Esophagus squamous epithelium (tissue), 5 donors: ENCODE measurements at regions not wholly inside any gene's neighbourhood (a gene's known extent, or its start where the extent isn't known, plus 50 kb on each side); places are given as distances from the start of the nearest gene placed in this dataset.

Source experiments
- DNase-seq: peaks from one replicate; lab custom pipeline; 2025; lab: John Stamatoyannopoulos, UW
- H3K27ac ChIP-seq, 4 donors: fragments of 200-600 bp; sonication (generic); one replicate each; pipeline ENCODE4 v1.5.1; 2016 to 2019; ENCODE audit warnings: mild to moderate bottlenecking in 1 of 4
- H3K27me3 ChIP-seq, 4 donors: fragments of 200-600 bp; sonication (generic); 1 replicate in 3 of 4; 2 replicates in 1 of 4; pipeline versions ENCODE4 v1.5.1 to v1.6.0; 2017 to 2021; ENCODE audit warnings: antibody characterized with exemption in 1 of 4
- H3K36me3 ChIP-seq, 3 donors: fragments of 200-600 bp; sonication (generic); one replicate each; pipeline ENCODE4 v1.5.1; 2016 to 2019
- H3K4me1 ChIP-seq, 3 donors: fragments of 200-600 bp; sonication (generic); one replicate each; pipeline ENCODE4 v1.5.1; 2017 to 2019
- H3K4me3 ChIP-seq, 4 donors: fragments of 200-600 bp; sonication (generic); 1 replicate in 3 of 4; 2 replicates in 1 of 4; pipeline ENCODE4 v1.5.1; 2016 to 2019; ENCODE audit warnings: mild to moderate bottlenecking in 2 of 4, moderate library complexity in 1 of 4
- H3K9me3 ChIP-seq, 3 donors: fragments of 200-600 bp; sonication (generic); one replicate each; pipeline ENCODE4 v1.5.1; 2016 to 2019
- CTCF ChIP-seq, 6 experiments: fragments of 450-650 bp in 4 of 6; fragments of 200-600 bp in 2 of 6; sonication (generic) in 2 of 6; IDR thresholded peaks; one replicate each; pipeline ENCODE4 v1.5.1; 2016 to 2019; ENCODE audit warnings: antibody characterized with exemption in 6 of 6, mild to moderate bottlenecking in 4 of 6, moderate library complexity in 4 of 6
- POLR2A ChIP-seq, 4 donors: fragments of 450-650 bp; IDR thresholded peaks; one replicate each; pipeline ENCODE4 v1.6.1; 2017; ENCODE audit warnings: antibody characterized with exemption in 4 of 4, mild to moderate bottlenecking in 4 of 4, moderate library complexity in 3 of 4
- WGBS, 2 donors: methylation state at CpG; one replicate each; pipeline ENCODE4 v1.1.5; 2018; 5-methylcytosine and 5-hydroxymethylcytosine counted together
- intact Hi-C: fragments of 100-400 bp; cut with DNase I; formaldehyde crosslinking; loops from one replicate; pipeline ENCODE4 v1.15.0; 2022
- donor health status: DM: yes; HTN: yes; CAD: no.

- no peaks in the 10 kb centered on the region for H3K4me1 ChIP-seq
- intact Hi-C loops = no loop called here
These were observed 159.6 kb upstream of the IGFBP3 start for GRCh38 chr7:46080595-46081159.

GRCh38 chr7:46079421-46079820 is 158.3 kb upstream of the IGFBP3 start:
- no peaks in the 10 kb centered on the region for H3K9me3 ChIP-seq
- no peak overlapping the region for H3K27ac ChIP-seq
- no peaks in the 10 kb centered on the region for H3K4me1 ChIP-seq
- H3K36me3 ChIP-seq = no peaks in the 10 kb centered on the region
- no peaks in the 10 kb centered on the region for H3K27me3 ChIP-seq
- intact Hi-C loops = no loop called here
- H3K4me3 ChIP-seq = no peak overlapping the region
- 72 to 77% methylated on average over 2 of the region's 2 CpGs for WGBS, 2 donors
- DNase-seq = no peak
- TF ChIP-seq POLR2A (IDR thresholded peaks at IDR 0.05) (no peak), CTCF (IDR thresholded peaks at IDR 0.05) (no peak)

More at GRCh38 chr7:46080595-46081159, 159.6 kb upstream of the IGFBP3 start:
- TF ChIP-seq POLR2A (IDR thresholded peaks at IDR 0.05) = no peak
- no peak for TF ChIP-seq CTCF (IDR thresholded peaks at IDR 0.05)
- no peak overlapping the region for H3K4me3 ChIP-seq
- no peak for DNase-seq
- WGBS, 2 donors = 47 to 67% methylated on average over 4 of the region's 4 CpGs
- no peaks in the 10 kb centered on the region for H3K36me3 ChIP-seq
- H3K27me3 ChIP-seq = no peaks in the 10 kb centered on the region
- no peaks in the 10 kb centered on the region for H3K9me3 ChIP-seq
- H3K27ac ChIP-seq = no peak overlapping the region

GRCh38 chr7:46076527-46076926 is 155.5 kb upstream of the IGFBP3 start:
- Histone ChIP-seq H3K4me3 (no peak overlapping the region), H3K36me3 (no peaks in the 10 kb centered on the region), H3K9me3 (no peaks in the 10 kb centered on the region), H3K27ac (no peak overlapping the region), H3K27me3 (no peaks in the 10 kb centered on the region), H3K4me1 (no peaks in the 10 kb centered on the region)
- no peak for DNase-seq
- TF ChIP-seq POLR2A (IDR thresholded peaks at IDR 0.05) = no peak
- no peak for TF ChIP-seq CTCF (IDR thresholded peaks at IDR 0.05)
- 17 to 27% methylated on average over 1 of the region's 1 CpG for WGBS, 2 donors
- intact Hi-C loops = no loop called here

- Histone ChIP-seq H3K27me3 (no peaks in the 10 kb centered on the region), H3K27ac (no peak overlapping the region), H3K4me3 (no peak overlapping the region), H3K36me3 (no peaks in the 10 kb centered on the region), H3K9me3 (no peaks in the 10 kb centered on the region), H3K4me1 (no peaks in the 10 kb centered on the region)
- TF ChIP-seq POLR2A (IDR thresholded peaks at IDR 0.05) (no peak), CTCF (IDR thresholded peaks at IDR 0.05) (no peak)
- intact Hi-C loops = no loop called here
- no peak for DNase-seq
These were observed 151.7 kb upstream of the IGFBP3 start for GRCh38 chr7:46072722-46073121.

- intact Hi-C loops = no loop called here
- no peaks in the 10 kb centered on the region for H3K36me3 ChIP-seq
- WGBS, 2 donors = 25 to 71% methylated on average over 1 of the region's 1 CpG
- H3K27me3 ChIP-seq = no peaks in the 10 kb centered on the region
- DNase-seq = no peak
- H3K4me1 ChIP-seq = no peaks in the 10 kb centered on the region
- no peak overlapping the region for H3K27ac ChIP-seq
- TF ChIP-seq POLR2A (IDR thresholded peaks at IDR 0.05) (no peak), CTCF (IDR thresholded peaks at IDR 0.05) (no peak)
- H3K9me3 ChIP-seq = no peaks in the 10 kb centered on the region
- H3K4me3 ChIP-seq = no peak overlapping the region
These were observed 150.5 kb upstream of the IGFBP3 start for GRCh38 chr7:46071601-46072000.
